NCI-H1930 (cell line): ENCODE measurements at regions not wholly inside any gene's neighbourhood (a gene's known extent, or its start where the extent isn't known, plus 50 kb on each side); places are given as distances from the start of the nearest gene placed in this dataset.
"Not testable (repeated sequence)": the region's sequence is repeated elsewhere in the genome, so short reads cannot be mapped to it uniquely, and the experiment has no call there.

Source experiments
- DNase-seq, 2 experiments: peaks; one replicate each; lab custom pipeline; 2025; lab: John Stamatoyannopoulos, UW

DNA sequence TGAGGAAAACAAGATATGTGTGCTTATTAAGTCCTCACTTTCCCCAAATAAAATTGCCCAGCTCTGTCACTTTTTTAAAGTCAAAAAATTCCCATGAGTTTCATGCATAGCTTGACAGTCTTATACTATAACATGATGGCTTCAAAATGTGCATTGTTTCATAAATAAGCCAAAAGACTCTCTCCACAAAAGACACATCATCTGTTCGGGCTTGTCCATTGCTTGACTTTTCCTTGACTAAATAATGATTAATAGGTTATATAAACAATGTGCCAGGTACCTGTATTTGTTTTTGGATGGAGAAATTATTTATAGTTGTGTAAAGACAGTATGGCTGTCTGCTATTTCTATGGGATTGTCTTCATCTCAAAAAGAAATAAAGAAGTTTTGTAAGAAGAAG is 329.2 kb upstream of the KLF3 start:
- no peak for DNase-seq

DNA sequence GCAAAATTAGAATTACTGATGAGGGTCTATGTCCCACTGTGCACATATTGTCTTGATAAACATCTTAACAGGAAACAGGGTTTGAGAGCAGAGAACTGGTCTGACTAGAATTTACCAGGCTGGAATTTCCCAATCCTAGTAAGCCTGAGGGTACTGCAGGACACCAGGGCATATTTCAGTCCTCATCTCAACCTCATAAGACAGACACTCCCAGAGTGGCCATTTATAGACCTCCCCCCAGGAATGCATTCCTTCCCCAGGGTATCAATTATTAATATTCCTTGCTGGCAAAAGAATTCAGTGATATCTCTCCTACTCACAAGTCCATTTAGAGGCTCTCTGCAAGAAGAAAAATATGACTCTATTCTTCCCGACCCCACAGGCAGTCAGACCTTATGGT is 325.1 kb upstream of the KLF3 start:
- not testable (repeated sequence) for DNase-seq

DNA sequence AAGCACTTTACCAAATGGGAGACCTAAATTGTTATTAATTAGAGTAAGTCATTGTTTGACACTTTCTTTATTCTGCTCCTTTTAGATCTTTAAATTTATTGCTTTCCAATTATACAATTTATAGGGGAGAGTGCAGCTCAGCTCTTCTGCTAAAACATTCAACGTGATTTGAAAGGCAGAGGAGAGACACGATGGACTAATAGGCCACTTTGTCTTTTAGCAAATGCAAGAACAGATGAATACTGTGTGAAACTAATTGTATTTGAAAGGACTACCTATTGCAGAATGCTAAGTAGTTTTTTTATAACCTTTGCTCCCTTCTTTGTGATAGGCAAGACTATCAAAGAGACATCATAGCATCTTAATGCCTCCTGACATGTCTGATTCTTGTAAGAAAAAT is 320.4 kb upstream of the KLF3 start:
- DNase-seq: no peak

DNA sequence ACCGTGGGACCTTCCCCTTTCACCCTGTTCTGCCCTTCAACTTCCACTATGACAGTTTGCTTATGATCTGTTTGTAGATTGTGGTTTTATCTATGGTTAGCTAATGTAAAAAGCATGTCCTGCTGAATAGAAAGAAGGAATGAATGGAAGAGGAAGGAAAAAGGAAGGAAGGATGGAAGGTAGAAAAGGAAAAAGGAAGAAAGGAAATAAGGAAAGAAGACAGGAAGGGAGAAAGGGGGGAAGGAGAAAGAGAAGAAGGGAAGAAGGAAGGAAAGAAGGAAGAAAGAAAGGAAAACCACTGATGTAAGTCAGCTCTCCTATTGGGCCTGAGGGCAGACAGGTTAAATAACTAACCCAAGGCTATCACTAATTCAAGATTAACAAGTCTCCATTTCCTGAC is 319.1 kb upstream of the KLF3 start:
- no peak for DNase-seq

- DNase-seq: no peak
These were observed 316.7 kb upstream of the KLF3 start for GRCh38 chr4:38347251-38347650.

- no peak for DNase-seq
These were observed 309.6 kb upstream of the KLF3 start for GRCh38 chr4:38354421-38354820.

DNA sequence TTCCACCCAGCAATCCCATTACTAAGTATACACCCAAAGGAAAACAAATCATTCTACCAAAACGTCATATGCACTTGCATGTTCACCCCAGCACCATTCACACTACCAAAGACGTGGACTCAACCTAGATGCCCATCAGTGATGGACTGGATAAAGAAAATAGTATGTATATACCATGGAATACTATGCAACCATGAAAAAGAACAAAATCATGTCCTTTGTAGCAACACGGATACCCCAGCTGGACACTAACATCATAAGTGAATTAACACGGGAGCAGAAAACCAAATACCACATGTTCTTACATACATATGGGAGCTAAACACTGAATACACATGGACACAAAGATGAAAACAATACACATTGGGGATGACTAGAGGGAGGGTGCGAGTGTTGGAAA is 309.1 kb upstream of the KLF3 start:
- no peak for DNase-seq

GRCh38 chr4:38356686-38357085 is 307.3 kb upstream of the KLF3 start:
- no peak for DNase-seq

- no peak for DNase-seq
These were observed 306.5 kb upstream of the KLF3 start for GRCh38 chr4:38357546-38357945.

GRCh38 chr4:38359113-38359512 is 304.9 kb upstream of the KLF3 start:
- DNase-seq: no peak

GRCh38 chr4:38360201-38360600 is 303.8 kb upstream of the KLF3 start:
- DNase-seq: no peak

DNA sequence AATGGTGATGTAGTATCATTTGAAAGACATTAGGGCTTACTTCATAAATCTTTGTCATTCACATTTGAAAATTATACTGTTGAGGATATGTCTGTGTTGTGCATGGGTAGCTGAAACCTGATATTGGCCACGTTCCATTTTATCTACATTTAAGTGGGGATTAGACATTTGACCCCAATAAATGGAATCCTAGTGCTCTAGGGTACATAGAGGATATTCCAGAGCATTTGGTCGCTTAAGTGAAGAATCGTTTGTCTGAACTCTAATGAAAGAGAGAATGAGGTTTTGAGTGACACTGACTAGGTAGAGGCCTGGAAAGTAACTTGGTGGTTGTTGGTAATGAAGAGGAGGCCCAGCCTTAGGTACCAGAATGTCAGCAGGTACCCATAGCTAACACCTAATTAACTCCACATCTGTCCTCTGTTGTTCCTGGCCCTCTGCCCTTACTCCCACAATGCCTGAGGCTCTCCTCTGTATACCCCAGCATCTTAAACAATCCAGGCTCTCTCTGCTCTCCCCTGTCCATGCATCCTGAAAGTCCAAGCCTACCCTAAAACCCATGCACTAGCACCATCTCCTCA is 299.5 kb upstream of the KLF3 start:
- no peak for DNase-seq

DNA sequence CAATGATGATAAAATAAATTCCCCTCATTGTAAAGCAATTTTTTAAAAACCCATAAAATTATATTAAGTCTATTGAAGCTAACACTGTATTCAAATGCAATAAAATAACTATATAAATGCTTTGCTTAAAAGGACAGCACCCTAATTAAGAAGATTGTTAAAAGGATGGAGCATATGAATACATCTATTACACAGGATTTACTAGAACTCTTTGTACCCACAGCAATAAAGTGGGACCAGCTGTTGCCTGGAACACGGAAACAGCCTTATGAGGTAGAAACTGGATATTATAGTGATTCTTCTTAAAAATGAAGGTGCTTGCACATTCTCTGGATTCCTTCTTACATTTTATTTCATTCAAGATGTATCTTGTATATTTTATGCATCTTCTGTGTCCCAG is 298.7 kb upstream of the KLF3 start:
- no peak for DNase-seq

- DNase-seq: no peak
These were observed 298.2 kb upstream of the KLF3 start for GRCh38 chr4:38365748-38366310.

- DNase-seq: no peak
These were observed 297.5 kb upstream of the KLF3 start for GRCh38 chr4:38366456-38366855.

- no peak for DNase-seq
These were observed 297.0 kb upstream of the KLF3 start for GRCh38 chr4:38366997-38367396.

DNA sequence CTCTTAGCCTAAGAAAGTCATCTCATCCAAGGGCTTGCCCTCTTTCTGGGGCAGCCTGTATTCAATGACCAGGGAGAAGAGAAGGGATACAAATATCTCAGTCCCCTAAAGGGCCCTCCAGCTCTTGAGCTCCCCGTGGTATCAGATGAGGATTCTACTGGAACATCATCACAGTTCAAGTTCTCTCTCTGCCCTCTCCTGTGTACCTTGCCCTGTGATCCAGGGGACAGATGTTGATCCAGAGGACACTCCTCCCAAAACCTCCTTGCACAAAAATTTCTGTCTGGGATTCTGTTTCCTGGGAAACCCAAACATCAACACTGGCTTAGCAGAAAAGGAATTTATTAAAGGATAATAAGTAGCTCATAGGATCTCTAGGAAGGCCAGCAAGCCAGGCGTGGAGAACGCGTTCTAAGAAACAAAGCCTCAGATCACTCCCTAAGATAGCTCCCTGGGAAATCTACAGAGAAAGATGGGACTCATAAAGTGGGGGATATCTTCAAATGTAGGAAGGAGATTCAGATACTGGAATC is 296.3 kb upstream of the KLF3 start:
- no peak for DNase-seq

DNA sequence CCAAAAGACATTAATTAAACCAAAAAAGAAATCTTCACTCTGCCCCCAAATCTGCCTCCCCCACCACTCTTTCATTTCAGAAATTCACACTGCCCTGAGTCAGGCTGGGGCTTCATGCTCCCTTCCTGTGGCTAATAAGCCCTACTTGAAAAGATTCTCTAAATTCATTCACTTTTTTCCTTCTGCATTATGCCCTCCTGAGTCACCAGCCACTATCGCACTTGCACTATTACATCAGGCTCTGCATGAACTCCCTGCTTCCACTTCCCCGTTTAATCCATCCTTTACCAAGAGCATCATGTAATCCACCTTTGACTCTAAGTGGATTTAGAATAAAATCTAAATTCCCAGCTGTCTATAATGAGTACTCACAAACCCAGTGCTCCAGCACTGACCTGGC is 295.4 kb upstream of the KLF3 start:
- no peak for DNase-seq

- no peak for DNase-seq
These were observed 292.6 kb upstream of the KLF3 start for GRCh38 chr4:38371391-38371851.

- DNase-seq: no peak
These were observed 290.6 kb upstream of the KLF3 start for GRCh38 chr4:38373375-38373774.

DNA sequence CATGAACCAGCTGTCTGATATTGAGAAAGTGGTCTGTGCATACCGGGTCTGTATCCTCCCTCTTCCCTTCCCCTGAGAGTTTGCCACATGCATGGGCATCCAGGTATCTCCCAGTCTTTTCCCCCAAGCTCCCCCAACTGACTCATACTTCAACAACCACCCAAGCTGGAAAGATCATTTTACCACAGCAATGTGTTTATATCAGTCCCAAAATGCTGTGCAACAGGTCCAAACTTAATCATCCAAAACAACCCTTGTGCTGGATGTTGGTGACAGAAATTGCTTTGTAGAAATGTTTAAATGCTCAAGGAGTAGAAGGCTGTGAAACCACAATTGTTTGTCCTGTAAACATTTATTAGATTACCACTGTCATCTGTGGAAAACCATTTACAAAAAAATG is 286.8 kb upstream of the KLF3 start:
- no peak for DNase-seq

DNA sequence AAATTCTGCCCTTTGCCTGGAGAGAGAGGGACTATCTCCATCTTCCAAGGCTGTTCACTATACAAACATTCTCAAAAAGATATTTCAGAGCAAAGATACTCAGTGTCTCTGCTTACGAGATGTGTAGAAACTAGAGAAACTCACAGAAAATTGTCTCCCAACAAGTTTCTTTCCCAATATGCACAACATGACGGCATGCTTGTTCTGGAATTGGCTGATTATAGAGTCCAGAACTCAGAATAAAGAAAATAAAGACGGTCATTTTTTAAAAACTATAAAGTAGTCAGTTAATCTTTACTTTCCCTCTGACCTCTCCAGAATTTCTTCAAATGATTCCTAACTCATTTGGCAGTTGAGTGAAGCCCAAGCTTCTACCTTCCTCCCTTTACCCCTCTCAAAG is 285.5 kb upstream of the KLF3 start:
- DNase-seq: no peak

DNA sequence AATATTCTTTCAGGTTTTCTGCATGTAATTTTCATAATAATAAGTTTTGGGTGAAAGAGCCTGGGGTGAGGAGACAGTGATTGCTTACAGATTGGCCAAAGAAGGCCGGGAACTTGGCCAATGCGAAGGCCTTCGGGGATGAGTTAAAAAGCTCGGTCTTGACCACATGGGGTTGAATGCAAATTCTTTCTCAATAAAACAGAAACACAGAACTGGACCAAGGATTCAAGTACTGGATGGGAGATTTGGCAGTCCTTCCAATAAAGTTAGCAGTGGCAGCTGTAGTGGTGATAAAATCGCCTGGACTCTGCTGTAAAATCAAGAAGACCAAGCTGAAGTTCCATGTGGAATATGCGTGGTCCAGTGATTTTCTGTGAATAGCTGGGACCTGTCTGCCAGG is 282.2 kb upstream of the KLF3 start:
- no peak for DNase-seq

- peak in 1 of 2 experiments; percentile 3 for DNase-seq
These were observed 281.5 kb upstream of the KLF3 start for GRCh38 chr4:38382520-38382919.
